ENCODE measurements at regions not wholly inside any gene's neighbourhood (a gene's known extent, or its start where the extent isn't known, plus 50 kb on each side); places are given as distances from the start of the nearest gene placed in this dataset.

GRCh38 chr2:187715590-187715989 lies 161.4 kb upstream of the TFPI start:
- no peak overlapping the region for H3K27ac ChIP-seq (ENCODE audit: insufficient read depth in 1 of 2, low read depth in 1 of 2, low read length in 2 of 2, poor library complexity in 1 of 2, severe bottlenecking in 2 of 2)
- POLR2A ChIA-PET = no interaction called here
- H3K4me1 ChIP-seq (ENCODE audit: control extremely low read depth in 1 of 4, control insufficient read depth in 4 of 4, insufficient read depth in 4 of 4, low read length in 3 of 4) = no peaks in the 10 kb centered on the region
- no peaks in the 10 kb centered on the region for H3K36me3 ChIP-seq (ENCODE audit: control insufficient read depth in 4 of 4, insufficient read depth in 4 of 4, low read length in 3 of 4)
- H3K4me3 ChIP-seq (ENCODE audit: control insufficient read depth in 1 of 7, extremely low read depth in 1 of 7, insufficient read depth in 4 of 7, low read depth in 2 of 7, low read length in 6 of 7) = no peak overlapping the region
- H3K9me3 ChIP-seq (ENCODE audit: control extremely low read depth in 1 of 5, control insufficient read depth in 4 of 5, insufficient read depth in 2 of 5, low read depth in 1 of 5, low read length in 4 of 5) = no peaks in the 10 kb centered on the region
- CTCF ChIA-PET = no interaction called here
- no peak for DNase-seq
- H3K27me3 ChIP-seq (replicated peaks in 2 of 5; ENCODE audit: control insufficient read depth in 4 of 5, insufficient read depth in 5 of 5, low read length in 4 of 5) = no peaks in the 10 kb centered on the region

GRCh38 chr2:187716301-187716700 lies 162.1 kb upstream of the TFPI start:
- no peaks in the 10 kb centered on the region for H3K36me3 ChIP-seq (ENCODE audit: control insufficient read depth in 4 of 4, insufficient read depth in 4 of 4, low read length in 3 of 4)
- H3K4me3 ChIP-seq (ENCODE audit: control insufficient read depth in 1 of 7, extremely low read depth in 1 of 7, insufficient read depth in 4 of 7, low read depth in 2 of 7, low read length in 6 of 7) = no peak overlapping the region
- ChIA-PET CTCF (no interaction called here), POLR2A (no interaction called here)
- H3K27me3 ChIP-seq (replicated peaks in 2 of 5; ENCODE audit: control insufficient read depth in 4 of 5, insufficient read depth in 5 of 5, low read length in 4 of 5) = no peaks in the 10 kb centered on the region
- H3K4me1 ChIP-seq (ENCODE audit: control extremely low read depth in 1 of 4, control insufficient read depth in 4 of 4, insufficient read depth in 4 of 4, low read length in 3 of 4) = no peaks in the 10 kb centered on the region
- H3K9me3 ChIP-seq (ENCODE audit: control extremely low read depth in 1 of 5, control insufficient read depth in 4 of 5, insufficient read depth in 2 of 5, low read depth in 1 of 5, low read length in 4 of 5) = no peaks in the 10 kb centered on the region
- no peak for DNase-seq
- no CpG with 5 or more reads among the region's 3 CpGs for WGBS (ENCODE audit: insufficient coverage)
- H3K27ac ChIP-seq (ENCODE audit: insufficient read depth in 1 of 2, low read depth in 1 of 2, low read length in 2 of 2, poor library complexity in 1 of 2, severe bottlenecking in 2 of 2) = no peak overlapping the region

DNA sequence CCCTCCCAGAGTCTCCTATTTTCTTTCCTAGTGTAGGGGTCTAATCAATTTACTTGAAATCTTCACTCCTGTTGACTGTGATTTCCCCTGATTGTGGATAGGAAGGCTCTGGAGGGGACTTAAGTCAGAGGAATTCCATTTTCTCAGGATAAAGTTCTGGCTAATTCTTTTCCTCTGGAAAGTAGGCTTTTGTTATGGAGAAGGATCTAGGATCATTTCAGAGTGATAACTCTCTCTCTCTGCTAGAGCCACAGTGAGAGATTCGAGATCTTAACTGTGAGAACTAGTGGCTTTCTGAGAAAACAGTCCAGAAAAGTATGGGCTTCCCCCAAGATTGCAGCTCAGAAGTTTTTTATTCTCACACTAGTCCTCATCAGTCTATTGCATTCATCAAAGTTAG lies 163.9 kb upstream of the TFPI start:
- Histone ChIP-seq H3K36me3 (ENCODE audit: control insufficient read depth in 4 of 4, insufficient read depth in 4 of 4, low read length in 3 of 4) (no peaks in the 10 kb centered on the region), H3K9me3 (ENCODE audit: control extremely low read depth in 1 of 5, control insufficient read depth in 4 of 5, insufficient read depth in 2 of 5, low read depth in 1 of 5, low read length in 4 of 5) (no peaks in the 10 kb centered on the region), H3K4me3 (ENCODE audit: control insufficient read depth in 1 of 7, extremely low read depth in 1 of 7, insufficient read depth in 4 of 7, low read depth in 2 of 7, low read length in 6 of 7) (no peak overlapping the region), H3K27me3 (replicated peaks in 2 of 5; ENCODE audit: control insufficient read depth in 4 of 5, insufficient read depth in 5 of 5, low read length in 4 of 5) (no peaks in the 10 kb centered on the region), H3K27ac (ENCODE audit: insufficient read depth in 1 of 2, low read depth in 1 of 2, low read length in 2 of 2, poor library complexity in 1 of 2, severe bottlenecking in 2 of 2) (no peak overlapping the region), H3K4me1 (ENCODE audit: control extremely low read depth in 1 of 4, control insufficient read depth in 4 of 4, insufficient read depth in 4 of 4, low read length in 3 of 4) (no peaks in the 10 kb centered on the region)
- CTCF ChIA-PET = no interaction called here
- WGBS (ENCODE audit: insufficient coverage) = no CpG with 5 or more reads among the region's 1 CpG
- POLR2A ChIA-PET = no interaction called here
- DNase-seq = no peak

DNA sequence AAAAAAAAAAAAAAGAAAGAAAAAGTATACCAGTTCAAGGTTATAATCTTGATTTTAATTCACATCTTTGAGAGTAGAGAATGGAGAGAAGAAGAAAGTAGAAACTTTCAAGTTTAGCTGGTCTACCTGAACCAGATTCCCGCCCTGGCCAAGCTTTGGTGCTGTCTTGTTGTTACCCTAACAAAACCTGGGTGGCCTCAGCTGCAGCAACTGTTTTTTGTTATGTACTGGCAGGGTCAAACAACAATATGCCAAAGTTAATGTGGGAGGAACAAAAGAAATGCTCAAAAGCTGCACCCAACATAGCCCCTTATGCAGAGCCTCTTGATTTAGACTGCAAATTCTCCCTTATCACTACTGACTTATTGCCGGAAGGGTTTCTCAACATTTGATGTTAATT lies 165.3 kb upstream of the TFPI start:
- H3K9me3 ChIP-seq (ENCODE audit: control extremely low read depth in 1 of 5, control insufficient read depth in 4 of 5, insufficient read depth in 2 of 5, low read depth in 1 of 5, low read length in 4 of 5) = no peaks in the 10 kb centered on the region
- no peaks in the 10 kb centered on the region for H3K4me1 ChIP-seq (ENCODE audit: control extremely low read depth in 1 of 4, control insufficient read depth in 4 of 4, insufficient read depth in 4 of 4, low read length in 3 of 4)
- H3K4me3 ChIP-seq (ENCODE audit: control insufficient read depth in 1 of 7, extremely low read depth in 1 of 7, insufficient read depth in 4 of 7, low read depth in 2 of 7, low read length in 6 of 7) = no peak overlapping the region
- H3K36me3 ChIP-seq (ENCODE audit: control insufficient read depth in 4 of 4, insufficient read depth in 4 of 4, low read length in 3 of 4) = no peaks in the 10 kb centered on the region
- CTCF ChIA-PET = no interaction called here
- no peak for DNase-seq
- POLR2A ChIA-PET = no interaction called here
- H3K27ac ChIP-seq (ENCODE audit: insufficient read depth in 1 of 2, low read depth in 1 of 2, low read length in 2 of 2, poor library complexity in 1 of 2, severe bottlenecking in 2 of 2) = no peak overlapping the region
- H3K27me3 ChIP-seq (replicated peaks in 2 of 5; ENCODE audit: control insufficient read depth in 4 of 5, insufficient read depth in 5 of 5, low read length in 4 of 5) = no peaks in the 10 kb centered on the region
- 86% methylated on average over 2 of the region's 2 CpGs for WGBS (ENCODE audit: insufficient coverage)

DNA sequence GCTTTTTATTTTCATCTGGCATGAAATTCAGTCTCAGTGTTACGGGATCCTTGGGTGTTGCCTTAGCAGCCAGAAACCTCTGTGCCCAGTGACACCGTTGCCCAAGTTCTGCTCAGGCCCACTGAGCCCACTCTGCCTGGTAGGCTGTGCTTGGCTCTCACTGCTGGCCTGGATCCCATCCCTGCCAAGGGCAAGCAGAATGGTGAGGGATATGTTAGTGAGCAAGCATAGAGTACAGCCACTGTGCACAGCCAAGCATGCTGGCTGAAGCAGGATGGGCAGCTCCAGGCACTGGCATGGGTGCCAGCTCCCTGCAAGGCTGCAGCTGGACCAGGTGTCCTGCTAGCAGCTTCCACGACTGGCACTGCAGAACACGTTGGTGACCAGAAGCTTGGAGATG lies 194.7 kb upstream of the TFPI start:
- H3K4me1 ChIP-seq (ENCODE audit: control extremely low read depth in 1 of 4, control insufficient read depth in 4 of 4, insufficient read depth in 4 of 4, low read length in 3 of 4) = no peaks in the 10 kb centered on the region
- no peaks in the 10 kb centered on the region for H3K9me3 ChIP-seq (ENCODE audit: control extremely low read depth in 1 of 5, control insufficient read depth in 4 of 5, insufficient read depth in 2 of 5, low read depth in 1 of 5, low read length in 4 of 5)
- WGBS (ENCODE audit: insufficient coverage) = 94% methylated on average over 4 of the region's 4 CpGs
- no peak overlapping the region for H3K4me3 ChIP-seq (ENCODE audit: control insufficient read depth in 1 of 7, extremely low read depth in 1 of 7, insufficient read depth in 4 of 7, low read depth in 2 of 7, low read length in 6 of 7)
- no peaks in the 10 kb centered on the region for H3K36me3 ChIP-seq (ENCODE audit: control insufficient read depth in 4 of 4, insufficient read depth in 4 of 4, low read length in 3 of 4)
- DNase-seq = no peak
- H3K27me3 ChIP-seq (replicated peaks in 2 of 5; ENCODE audit: control insufficient read depth in 4 of 5, insufficient read depth in 5 of 5, low read length in 4 of 5) = no peaks in the 10 kb centered on the region
- no peak overlapping the region for H3K27ac ChIP-seq (ENCODE audit: insufficient read depth in 1 of 2, low read depth in 1 of 2, low read length in 2 of 2, poor library complexity in 1 of 2, severe bottlenecking in 2 of 2)
- CTCF ChIA-PET = no interaction called here
- POLR2A ChIA-PET = no interaction called here

DNA sequence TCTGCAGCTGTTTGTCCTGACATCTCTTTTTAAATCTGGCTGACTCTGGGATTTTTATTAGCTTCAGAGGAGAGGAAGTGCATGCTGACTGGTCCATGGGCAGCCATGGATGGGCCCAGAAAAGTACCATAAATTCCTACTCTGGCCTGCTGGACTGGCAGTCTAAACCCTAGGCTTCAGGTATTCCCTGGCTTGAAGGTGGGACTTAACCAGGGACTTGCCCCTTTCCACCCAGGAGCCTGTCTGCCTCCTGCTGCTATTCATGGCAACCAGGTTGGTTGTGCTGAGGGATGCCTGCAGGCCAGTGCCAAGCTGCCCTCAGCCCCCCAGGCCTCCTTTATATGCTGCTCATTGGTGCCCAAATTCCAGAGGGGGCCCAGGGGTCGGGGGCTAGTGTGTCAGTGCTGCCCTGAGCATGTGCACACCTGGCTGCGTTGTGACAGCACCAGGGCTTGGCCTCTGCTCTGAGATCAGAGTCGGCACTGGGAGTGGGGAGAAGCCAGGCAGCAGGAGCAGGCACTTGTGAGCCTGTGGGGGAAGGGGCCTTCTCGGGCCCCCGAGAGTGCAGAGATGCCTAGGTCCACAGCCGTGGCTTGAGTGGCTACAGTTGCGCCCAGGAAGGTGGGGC lies 195.7 kb upstream of the TFPI start:
- WGBS (ENCODE audit: insufficient coverage) = 94% methylated on average over 7 of the region's 7 CpGs
- Histone ChIP-seq H3K4me3 (ENCODE audit: control insufficient read depth in 1 of 7, extremely low read depth in 1 of 7, insufficient read depth in 4 of 7, low read depth in 2 of 7, low read length in 6 of 7) (no peak overlapping the region), H3K27ac (ENCODE audit: insufficient read depth in 1 of 2, low read depth in 1 of 2, low read length in 2 of 2, poor library complexity in 1 of 2, severe bottlenecking in 2 of 2) (no peak overlapping the region), H3K9me3 (ENCODE audit: control extremely low read depth in 1 of 5, control insufficient read depth in 4 of 5, insufficient read depth in 2 of 5, low read depth in 1 of 5, low read length in 4 of 5) (no peaks in the 10 kb centered on the region), H3K4me1 (ENCODE audit: control extremely low read depth in 1 of 4, control insufficient read depth in 4 of 4, insufficient read depth in 4 of 4, low read length in 3 of 4) (no peaks in the 10 kb centered on the region), H3K36me3 (ENCODE audit: control insufficient read depth in 4 of 4, insufficient read depth in 4 of 4, low read length in 3 of 4) (no peaks in the 10 kb centered on the region), H3K27me3 (replicated peaks in 2 of 5; ENCODE audit: control insufficient read depth in 4 of 5, insufficient read depth in 5 of 5, low read length in 4 of 5) (no peaks in the 10 kb centered on the region)
- DNase-seq = no peak
- ChIA-PET CTCF (no interaction called here), POLR2A (no interaction called here)

- Histone ChIP-seq H3K4me1 (ENCODE audit: control extremely low read depth in 1 of 4, control insufficient read depth in 4 of 4, insufficient read depth in 4 of 4, low read length in 3 of 4) (no peaks in the 10 kb centered on the region), H3K4me3 (ENCODE audit: control insufficient read depth in 1 of 7, extremely low read depth in 1 of 7, insufficient read depth in 4 of 7, low read depth in 2 of 7, low read length in 6 of 7) (no peak overlapping the region), H3K27me3 (replicated peaks in 2 of 5; ENCODE audit: control insufficient read depth in 4 of 5, insufficient read depth in 5 of 5, low read length in 4 of 5) (no peaks in the 10 kb centered on the region), H3K27ac (ENCODE audit: insufficient read depth in 1 of 2, low read depth in 1 of 2, low read length in 2 of 2, poor library complexity in 1 of 2, severe bottlenecking in 2 of 2) (no peak overlapping the region), H3K36me3 (ENCODE audit: control insufficient read depth in 4 of 4, insufficient read depth in 4 of 4, low read length in 3 of 4) (no peaks in the 10 kb centered on the region), H3K9me3 (ENCODE audit: control extremely low read depth in 1 of 5, control insufficient read depth in 4 of 5, insufficient read depth in 2 of 5, low read depth in 1 of 5, low read length in 4 of 5) (no peaks in the 10 kb centered on the region)
- ChIA-PET CTCF (no interaction called here), POLR2A (no interaction called here)
- DNase-seq = no peak
- 100% methylated on average over 1 of the region's 4 CpGs for WGBS (ENCODE audit: insufficient coverage)
Measured at GRCh38 chr2:187768995-187769394, 214.8 kb upstream of the TFPI start.
